ENCODE measurements at regions not wholly inside any gene's neighbourhood (a gene's known extent, or its start where the extent isn't known, plus 50 kb on each side); places are given as distances from the start of the nearest gene placed in this dataset.

GRCh38 chrX:137695417-137695816, 129.5 kb downstream of the ZIC3 start:
- TF ChIP-seq POLR2A (IDR thresholded peaks at IDR 0.05) (no peak), CTCF (IDR thresholded peaks at IDR 0.05) (no peak)
- no peak for DNase-seq (ENCODE audit: low spot score in 2 of 2)
- no peak overlapping the region for H3K4me3 ChIP-seq (ENCODE audit: low read depth, poor library complexity, severe bottlenecking)
- intact Hi-C loops (cut with DNase I; ENCODE audit: low total_unique reads): no loop called here

- intact Hi-C loops (cut with DNase I; ENCODE audit: low total_unique reads): no loop called here
- no peak for TF ChIP-seq CTCF (IDR thresholded peaks at IDR 0.05)
- no peak for TF ChIP-seq POLR2A (IDR thresholded peaks at IDR 0.05)
- H3K4me3 ChIP-seq (ENCODE audit: low read depth, poor library complexity, severe bottlenecking): no peak overlapping the region
- DNase-seq (ENCODE audit: low spot score in 2 of 2): no peak
These were observed 141.4 kb downstream of the ZIC3 start for GRCh38 chrX:137707348-137707747.

- no peak for TF ChIP-seq POLR2A (IDR thresholded peaks at IDR 0.05)
- TF ChIP-seq CTCF (IDR thresholded peaks at IDR 0.05): no peak
- intact Hi-C loops (cut with DNase I; ENCODE audit: low total_unique reads): no loop called here
- DNase-seq (ENCODE audit: low spot score in 2 of 2): no peak
- no peak overlapping the region for H3K4me3 ChIP-seq (ENCODE audit: low read depth, poor library complexity, severe bottlenecking)
- WGBS, 2 donors: 77 to 89% methylated on average over 3 of the region's 3 CpGs
These were observed 176.9 kb downstream of the ZIC3 start for GRCh38 chrX:137742846-137743245.

- no peak for TF ChIP-seq POLR2A (IDR thresholded peaks at IDR 0.05)
- TF ChIP-seq CTCF (IDR thresholded peaks at IDR 0.05): no peak
- no peak for DNase-seq (ENCODE audit: low spot score in 2 of 2)
- H3K4me3 ChIP-seq (ENCODE audit: low read depth, poor library complexity, severe bottlenecking): no peak overlapping the region
- 68 to 71% methylated on average over 1 of the region's 1 CpG for WGBS, 2 donors
- intact Hi-C loops (cut with DNase I; ENCODE audit: low total_unique reads): no loop called here
These were observed 177.5 kb downstream of the ZIC3 start for GRCh38 chrX:137743414-137743813.

- no peak overlapping the region for H3K4me3 ChIP-seq (ENCODE audit: low read depth, poor library complexity, severe bottlenecking)
- DNase-seq (ENCODE audit: low spot score in 2 of 2): no peak
- WGBS, 2 donors: 71 to 95% methylated on average over 1 of the region's 1 CpG
- intact Hi-C loops (cut with DNase I; ENCODE audit: low total_unique reads): no loop called here
- TF ChIP-seq CTCF (IDR thresholded peaks at IDR 0.05) (no peak), POLR2A (IDR thresholded peaks at IDR 0.05) (no peak)
These were observed 180.4 kb downstream of the ZIC3 start for GRCh38 chrX:137746289-137746688.

- intact Hi-C loops (cut with DNase I; ENCODE audit: low total_unique reads): no loop called here
- no peak overlapping the region for H3K4me3 ChIP-seq (ENCODE audit: low read depth, poor library complexity, severe bottlenecking)
- no peak for TF ChIP-seq CTCF (IDR thresholded peaks at IDR 0.05)
- no peak for TF ChIP-seq POLR2A (IDR thresholded peaks at IDR 0.05)
- no peak for DNase-seq (ENCODE audit: low spot score in 2 of 2)
- 33 to 37% methylated on average over 14 of the region's 14 CpGs for WGBS, 2 donors
These were observed 181.5 kb downstream of the ZIC3 start for GRCh38 chrX:137747244-137748043.

Measured in lower leg skin (tissue), 4 donors.